ENCODE measurements at regions not wholly inside any gene's neighbourhood (a gene's known extent, or its start where the extent isn't known, plus 50 kb on each side); places are given as distances from the start of the nearest gene placed in this dataset.

GRCh38 chr6:115570331-115570730 is 490.4 kb downstream of the FRK start:
- no peak overlapping the region for H2AFZ ChIP-seq (ENCODE audit: low read length)
- in situ Hi-C loops (cut with HindIII; ENCODE audit: extremely low pct_ligation_motif_present, low pct_unique_long_range_greater_than_20kb), result no loop called here
- no peaks in the 10 kb centered on the region for H3K79me2 ChIP-seq (ENCODE audit: insufficient read depth, low read length)
- no peak for TF ChIP-seq ZNF589 (CRISPR knock-in tag; conservative IDR thresholded peaks at IDR 0.05)
- no peak for TF ChIP-seq DMTF1 (CRISPR knock-in tag; IDR thresholded peaks at IDR 0.05)
- TF ChIP-seq ZNF430 (CRISPR knock-in tag; IDR thresholded peaks at IDR 0.05), result no peak
- TF ChIP-seq GRHL1 (CRISPR knock-in tag; conservative IDR thresholded peaks at IDR 0.05), result no peak
- TF ChIP-seq HNRNPL (IDR thresholded peaks at IDR 0.05; ENCODE audit: low read depth, low read length), result no peak
- no peaks in the 10 kb centered on the region for H3K4me1 ChIP-seq (ENCODE audit: insufficient read depth, low read length)
- H3K4me3 ChIP-seq (replicated peaks in 1 of 3; ENCODE audit: insufficient read depth in 1 of 3, low read depth in 2 of 3, low read length in 3 of 3), result no peak overlapping the region
- CTCF ChIA-PET (ENCODE audit: low intra/inter-chr PET ratio, low total read pairs), result no interaction called here
- H3K27me3 ChIP-seq (ENCODE audit: control insufficient read depth in 1 of 2, insufficient read depth in 2 of 2, low read length in 2 of 2), result no peaks in the 10 kb centered on the region
- no peak for ATAC-seq
- H3K9ac ChIP-seq (ENCODE audit: insufficient read depth, low read depth, low read length), result no peak overlapping the region
- no peaks in the 10 kb centered on the region for H3K9me3 ChIP-seq (ENCODE audit: low read length)
- H3K4me2 ChIP-seq (ENCODE audit: low read depth, low read length), result no peak overlapping the region
- H3K36me3 ChIP-seq (replicated peaks in 1 of 2; ENCODE audit: control insufficient read depth in 1 of 2, insufficient read depth in 2 of 2, low read length in 2 of 2), result no peaks in the 10 kb centered on the region
- 0% methylated on average over 2 of the region's 2 CpGs for WGBS (ENCODE audit: low lambda C conversion rate)
- no peak overlapping the region for H3K27ac ChIP-seq (ENCODE audit: extremely low read length, insufficient read depth, low read length)
- intact Hi-C loops (cut with micrococcal nuclease; ENCODE audit: unreplicated experiment), result no loop called here
- no peaks in the 10 kb centered on the region for H4K20me1 ChIP-seq (ENCODE audit: insufficient read depth, low read length)
- FAIRE-seq, result no peak
- POLR2A ChIA-PET, result no interaction called here
- no TSS peak for BruUV-seq (replicated peaks)
- DNase-seq (ENCODE audit: low spot score), result no peak

GRCh38 chr6:115554060-115554459 is 506.6 kb downstream of the FRK start:
- no peak overlapping the region for H3K9ac ChIP-seq (ENCODE audit: insufficient read depth, low read depth, low read length)
- ATAC-seq (no peak), FAIRE-seq (no peak), DNase-seq (ENCODE audit: low spot score) (no peak)
- no peaks in the 10 kb centered on the region for H4K20me1 ChIP-seq (ENCODE audit: insufficient read depth, low read length)
- ChIA-PET CTCF (ENCODE audit: low intra/inter-chr PET ratio, low total read pairs) (no interaction called here), POLR2A (no interaction called here)
- no peaks in the 10 kb centered on the region for H3K4me1 ChIP-seq (ENCODE audit: insufficient read depth, low read length)
- no peaks in the 10 kb centered on the region for H3K79me2 ChIP-seq (ENCODE audit: insufficient read depth, low read length)
- no peaks in the 10 kb centered on the region for H3K9me3 ChIP-seq (ENCODE audit: low read length)
- H3K36me3 ChIP-seq (replicated peaks in 1 of 2; ENCODE audit: control insufficient read depth in 1 of 2, insufficient read depth in 2 of 2, low read length in 2 of 2), result no peaks in the 10 kb centered on the region
- no peak overlapping the region for H2AFZ ChIP-seq (ENCODE audit: low read length)
- BruUV-seq (replicated peaks), result no TSS peak
- intact Hi-C loops (cut with micrococcal nuclease; ENCODE audit: unreplicated experiment) (no loop called here), in situ Hi-C loops (cut with HindIII; ENCODE audit: extremely low pct_ligation_motif_present, low pct_unique_long_range_greater_than_20kb) (no loop called here)
- TF ChIP-seq ZNF564 (CRISPR knock-in tag; IDR thresholded peaks at IDR 0.05) (no peak), IRF2 (CRISPR knock-in tag; IDR thresholded peaks at IDR 0.05) (no peak), PREB (CRISPR knock-in tag; IDR thresholded peaks at IDR 0.05) (no peak)
- 0% methylated on average over 4 of the region's 4 CpGs for WGBS (ENCODE audit: low lambda C conversion rate)
- H3K27me3 ChIP-seq (ENCODE audit: control insufficient read depth in 1 of 2, insufficient read depth in 2 of 2, low read length in 2 of 2), result no peaks in the 10 kb centered on the region
- no peak overlapping the region for H3K4me3 ChIP-seq (replicated peaks in 1 of 3; ENCODE audit: insufficient read depth in 1 of 3, low read depth in 2 of 3, low read length in 3 of 3)
- no peak overlapping the region for H3K4me2 ChIP-seq (ENCODE audit: low read depth, low read length)
- no peak overlapping the region for H3K27ac ChIP-seq (ENCODE audit: extremely low read length, insufficient read depth, low read length)

Measured in HepG2 (cell line).